CD4-positive, alpha-beta T cell treated with Interleukin-6 for 4 hours (primary cell): ENCODE measurements at regions not wholly inside any gene's neighbourhood (a gene's known extent, or its start where the extent isn't known, plus 50 kb on each side); places are given as distances from the start of the nearest gene placed in this dataset.
"Not testable (repeated sequence)": the region's sequence is repeated elsewhere in the genome, so short reads cannot be mapped to it uniquely, and the experiment has no call there.

ENCODE experiments used
- DNase-seq: peaks from one replicate; pipeline ENCODE4 v3.0.0-alpha.2; 2020; ENCODE audit warnings: mixed read lengths

GRCh38 chr14:97077687-97078086, 280.5 kb downstream of the VRK1 start:
- DNase-seq, result no peak

GRCh38 chr14:97080991-97081390, 283.8 kb downstream of the VRK1 start:
- DNase-seq, result no peak

GRCh38 chr14:97095269-97095668, 298.1 kb downstream of the VRK1 start:
- DNase-seq, result no peak

GRCh38 chr14:97097296-97097695, 300.1 kb downstream of the VRK1 start:
- DNase-seq, result no peak

GRCh38 chr14:97100306-97100705, 303.1 kb downstream of the VRK1 start:
- DNase-seq, result no peak

- no peak for DNase-seq
These were observed 304.4 kb downstream of the VRK1 start for GRCh38 chr14:97101561-97101960.

GRCh38 chr14:97104029-97104428, 306.8 kb downstream of the VRK1 start:
- no peak for DNase-seq

GRCh38 chr14:97106166-97106565, 309.0 kb downstream of the VRK1 start:
- no peak for DNase-seq

GRCh38 chr14:97106609-97107008, 309.4 kb downstream of the VRK1 start:
- DNase-seq, result no peak

- no peak for DNase-seq
These were observed 309.9 kb downstream of the VRK1 start for GRCh38 chr14:97107080-97107479.

- no peak for DNase-seq
These were observed 310.6 kb downstream of the VRK1 start for GRCh38 chr14:97107760-97108159.

GRCh38 chr14:97109234-97109633, 312.1 kb downstream of the VRK1 start:
- no peak for DNase-seq

GRCh38 chr14:97113339-97113738, 316.2 kb downstream of the VRK1 start:
- DNase-seq, result no peak

GRCh38 chr14:97116546-97116945, 319.4 kb downstream of the VRK1 start:
- no peak for DNase-seq

- no peak for DNase-seq
These were observed 320.5 kb downstream of the VRK1 start for GRCh38 chr14:97117693-97118092.

- DNase-seq, result no peak
These were observed 323.0 kb downstream of the VRK1 start for GRCh38 chr14:97120204-97120603.

GRCh38 chr14:97120611-97121031, 323.4 kb downstream of the VRK1 start:
- DNase-seq, result peak; percentile 63

GRCh38 chr14:97129639-97130038, 332.5 kb downstream of the VRK1 start:
- no peak for DNase-seq

- DNase-seq, result not testable (repeated sequence)
These were observed 338.7 kb downstream of the VRK1 start for GRCh38 chr14:97135847-97136246.

- DNase-seq, result no peak
These were observed 340.5 kb downstream of the VRK1 start for GRCh38 chr14:97137705-97138104.

- no peak for DNase-seq
These were observed 341.6 kb downstream of the VRK1 start for GRCh38 chr14:97138801-97139200.

GRCh38 chr14:97143011-97143410, 345.8 kb downstream of the VRK1 start:
- DNase-seq, result no peak

GRCh38 chr14:97143456-97143855, 346.3 kb downstream of the VRK1 start:
- no peak for DNase-seq

- DNase-seq, result not testable (repeated sequence)
These were observed 350.8 kb downstream of the VRK1 start for GRCh38 chr14:97148021-97148420.

GRCh38 chr14:97149775-97150174, 352.6 kb downstream of the VRK1 start:
- DNase-seq, result no peak

- DNase-seq, result no peak
These were observed 356.3 kb downstream of the VRK1 start for GRCh38 chr14:97153527-97153926.
